Upper lobe of left lung (tissue), 4 donors: ENCODE measurements at regions not wholly inside any gene's neighbourhood (a gene's known extent, or its start where the extent isn't known, plus 50 kb on each side); places are given as distances from the start of the nearest gene placed in this dataset.

Source experiments
- CTCF ChIP-seq, 6 experiments: fragments of 450-650 bp in 4 of 6; fragments of 200-600 bp in 2 of 6; sonication (generic) in 2 of 6; IDR thresholded peaks; one replicate each; pipeline ENCODE4 v1.5.1; 2016 to 2019; ENCODE audit warnings: antibody characterized with exemption in 6 of 6
- EP300 ChIP-seq, 4 donors: sonication (generic); formaldehyde crosslinking; IDR thresholded peaks; one replicate each; pipeline ENCODE4 v1.5.1; 2017; ENCODE audit warnings: antibody characterized with exemption in 4 of 4, control low read depth in 2 of 4
- POLR2A ChIP-seq, 4 donors: fragments of 450-650 bp; IDR thresholded peaks; one replicate each; pipeline ENCODE4 v1.5.1; 2016 to 2017; ENCODE audit warnings: antibody characterized with exemption in 4 of 4, mild to moderate bottlenecking in 2 of 4
- POLR2AphosphoS5 ChIP-seq, 2 donors: sonication (generic); formaldehyde crosslinking; IDR thresholded peaks; one replicate each; pipeline ENCODE4 v1.5.1; 2017; ENCODE audit warnings: antibody characterized with exemption in 2 of 2

GRCh38 chr5:28156981-28157380 is 1118.6 kb upstream of the CDH9 start:
- TF ChIP-seq CTCF (IDR thresholded peaks at IDR 0.05) (no peak), POLR2A (IDR thresholded peaks at IDR 0.05) (no peak), EP300 (IDR thresholded peaks at IDR 0.05) (no peak), POLR2AphosphoS5 (IDR thresholded peaks at IDR 0.05) (no peak)
